ENCODE measurements at regions not wholly inside any gene's neighbourhood (a gene's known extent, or its start where the extent isn't known, plus 50 kb on each side); places are given as distances from the start of the nearest gene placed in this dataset.

DNA sequence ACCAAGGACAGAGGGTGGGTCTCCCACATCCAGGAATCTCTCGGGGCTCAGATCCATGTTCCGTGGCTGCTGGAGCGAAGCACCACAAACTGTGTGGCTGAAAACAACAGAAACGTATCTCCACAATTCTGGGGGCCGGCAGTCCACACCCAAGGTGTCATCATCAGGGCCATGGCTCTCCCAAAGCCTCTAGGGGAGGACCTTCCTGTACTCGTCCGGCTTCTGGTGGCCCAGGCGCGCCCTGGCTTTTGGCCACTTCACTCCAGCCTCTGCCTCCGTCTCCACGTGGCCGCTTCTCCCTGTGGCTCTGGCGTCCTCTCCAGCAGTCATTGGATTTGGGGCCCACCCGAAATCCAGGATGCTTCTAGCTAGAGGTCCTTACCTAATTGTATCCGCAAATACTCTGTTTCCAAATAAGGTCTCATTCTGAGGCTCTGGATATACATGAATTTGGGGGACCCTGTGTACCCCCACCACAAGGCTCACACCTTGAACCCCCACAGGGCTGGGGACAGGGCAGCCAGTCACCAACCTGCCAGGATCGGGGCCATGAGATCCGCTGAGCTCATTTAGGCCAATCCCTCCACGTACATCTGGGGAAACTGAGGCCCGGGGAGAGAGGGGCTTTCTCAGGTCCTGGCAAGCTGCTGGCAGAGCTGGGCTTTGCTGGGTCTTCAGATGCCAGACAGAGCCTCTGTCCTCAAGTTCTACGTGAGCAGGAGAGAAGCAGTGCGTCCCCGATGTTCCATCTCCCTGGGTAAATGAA is 158.2 kb downstream of the OLFM1 start:
- no peaks in the 10 kb centered on the region for H3K4me1 Mint-ChIP-seq
- no peak overlapping the region for H3K4me3 Mint-ChIP-seq
- H3K36me3 Mint-ChIP-seq (ENCODE audit: low read depth), result no peaks in the 10 kb centered on the region
- H3K27me3 Mint-ChIP-seq, result peaks cover 20% of the 10 kb centered on the region
- no peak overlapping the region for H3K27ac Mint-ChIP-seq
- no peaks in the 10 kb centered on the region for H3K9me3 Mint-ChIP-seq
- ATAC-seq (replicated peaks), result no peak

- Mint-ChIP-seq H3K9me3 (no peaks in the 10 kb centered on the region), H3K4me3 (no peak overlapping the region), H3K27ac (no peak overlapping the region)
Observed at GRCh38 chr9:135246248-135247205, 159.1 kb downstream of the OLFM1 start.

DNA sequence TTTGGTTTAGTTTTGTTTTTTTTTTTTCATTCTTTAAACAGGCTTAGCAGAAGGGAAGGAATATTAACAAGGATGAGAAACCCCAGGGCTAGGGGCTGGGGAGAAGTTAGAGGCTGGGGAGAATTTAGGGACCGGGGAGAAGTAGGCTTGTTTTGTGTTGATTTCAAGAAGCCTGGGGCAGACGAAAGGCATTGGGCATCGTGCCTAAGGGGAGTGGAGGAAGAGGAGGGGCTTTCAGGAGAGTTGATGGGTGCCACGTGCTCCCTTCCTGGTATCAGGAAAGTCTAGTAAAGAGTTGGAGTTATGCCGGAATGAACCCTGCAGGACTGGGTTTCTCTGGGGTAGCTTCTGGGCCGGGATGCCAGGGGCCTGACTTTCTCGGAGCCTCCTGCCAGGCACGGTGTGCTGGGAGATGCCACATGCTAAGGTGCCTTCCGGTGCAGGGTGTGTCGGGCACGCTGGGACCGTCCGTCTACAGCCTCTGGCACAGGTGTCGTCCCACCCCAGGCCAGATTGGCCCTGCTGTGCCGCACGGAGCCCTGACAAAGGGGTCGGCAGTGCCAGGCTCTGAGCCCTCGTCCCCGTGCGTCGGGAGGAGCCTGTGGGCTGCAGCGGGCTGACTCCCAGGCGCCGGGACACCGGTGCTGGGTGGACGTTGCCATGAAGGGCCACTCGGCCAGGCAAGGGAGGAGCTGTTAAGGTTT is 159.9 kb downstream of the OLFM1 start:
- Mint-ChIP-seq H3K4me3 (no peak overlapping the region), H3K36me3 (ENCODE audit: low read depth) (no peaks in the 10 kb centered on the region), H3K9me3 (no peaks in the 10 kb centered on the region), H3K4me1 (no peaks in the 10 kb centered on the region), H3K27me3 (peaks cover 20% of the 10 kb centered on the region), H3K27ac (no peak overlapping the region)
- ATAC-seq (replicated peaks), result no peak

More at GRCh38 chr9:135246248-135247205, 159.1 kb downstream of the OLFM1 start:
- H3K36me3 Mint-ChIP-seq (ENCODE audit: low read depth), result no peaks in the 10 kb centered on the region
- no peaks in the 10 kb centered on the region for H3K4me1 Mint-ChIP-seq
- no peak for ATAC-seq (replicated peaks)
- H3K27me3 Mint-ChIP-seq, result peaks cover 20% of the 10 kb centered on the region

DNA sequence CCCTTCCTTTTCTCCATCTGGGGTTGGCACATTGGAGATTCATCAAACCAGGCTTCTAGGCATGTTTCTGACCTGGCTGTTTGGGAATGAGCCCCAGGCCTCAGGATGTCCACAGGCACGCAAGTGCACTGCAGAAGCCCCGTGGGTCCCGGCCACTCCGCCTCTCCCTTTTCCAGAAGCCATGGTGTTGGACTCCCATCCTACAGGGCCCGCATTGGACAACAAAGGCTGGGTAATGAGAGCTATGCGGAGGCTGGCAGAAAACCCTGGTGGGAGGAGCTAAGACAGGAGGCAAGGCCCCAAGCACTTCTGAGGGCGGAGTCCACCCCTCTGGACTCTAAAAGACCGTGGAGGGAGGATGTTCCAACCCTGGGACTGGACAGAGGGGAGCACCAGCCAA is 160.6 kb downstream of the OLFM1 start:
- H3K4me3 Mint-ChIP-seq, result no peak overlapping the region
- H3K4me1 Mint-ChIP-seq, result no peaks in the 10 kb centered on the region
- no peak overlapping the region for H3K27ac Mint-ChIP-seq
- no peaks in the 10 kb centered on the region for H3K9me3 Mint-ChIP-seq
- no peaks in the 10 kb centered on the region for H3K36me3 Mint-ChIP-seq (ENCODE audit: low read depth)
- peaks cover 20% of the 10 kb centered on the region for H3K27me3 Mint-ChIP-seq
- no peak for ATAC-seq (replicated peaks)

DNA sequence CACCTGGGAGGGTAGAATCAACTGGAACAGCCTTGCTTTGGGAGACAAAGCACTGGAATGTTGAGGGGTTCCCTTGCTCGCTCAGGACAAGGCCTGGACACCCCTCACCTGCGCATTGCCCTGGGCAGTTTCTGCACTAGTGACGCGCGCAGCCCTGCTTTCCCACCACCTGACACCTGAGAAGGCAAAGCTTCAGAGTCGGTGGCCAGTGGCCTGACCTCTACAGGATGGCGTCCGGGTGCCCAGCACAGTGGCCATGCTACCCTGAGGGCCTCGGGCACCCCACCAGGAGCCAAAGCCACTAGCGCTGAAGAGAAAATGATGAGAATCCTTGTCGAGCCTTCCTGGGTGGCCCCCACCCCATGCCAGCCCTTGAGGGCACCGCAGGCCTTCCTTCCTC is 161.3 kb downstream of the OLFM1 start:
- no peaks in the 10 kb centered on the region for H3K4me1 Mint-ChIP-seq
- H3K27me3 Mint-ChIP-seq, result peaks cover 20% of the 10 kb centered on the region
- H3K27ac Mint-ChIP-seq, result no peak overlapping the region
- H3K36me3 Mint-ChIP-seq (ENCODE audit: low read depth), result no peaks in the 10 kb centered on the region
- ATAC-seq (replicated peaks), result no peak
- no peaks in the 10 kb centered on the region for H3K9me3 Mint-ChIP-seq
- H3K4me3 Mint-ChIP-seq, result no peak overlapping the region

DNA sequence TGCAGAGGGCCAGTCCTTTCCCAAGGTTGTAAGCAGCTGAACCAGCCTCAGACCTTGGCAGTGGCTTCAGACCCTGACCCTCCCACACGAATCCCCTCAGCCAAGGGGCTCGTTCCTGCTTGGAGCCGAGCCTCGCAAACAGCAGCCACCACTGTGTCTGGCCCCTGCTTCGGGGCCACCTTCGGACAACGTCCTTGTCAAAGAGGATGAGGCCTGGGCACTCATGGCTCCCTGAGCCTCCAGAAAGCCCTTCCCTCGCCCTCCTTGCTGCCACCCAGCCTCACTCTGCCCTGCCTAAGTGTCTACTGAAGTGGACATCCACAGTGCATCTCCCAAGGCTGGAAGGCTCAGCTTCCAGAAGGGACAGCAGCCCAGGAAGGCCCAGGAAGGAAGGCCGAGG is 161.7 kb downstream of the OLFM1 start:
- H3K9me3 Mint-ChIP-seq, result no peaks in the 10 kb centered on the region
- H3K27me3 Mint-ChIP-seq, result peaks cover 20% of the 10 kb centered on the region
- H3K27ac Mint-ChIP-seq, result no peak overlapping the region
- no peak overlapping the region for H3K4me3 Mint-ChIP-seq
- ATAC-seq (replicated peaks), result no peak
- no peaks in the 10 kb centered on the region for H3K36me3 Mint-ChIP-seq (ENCODE audit: low read depth)
- no peaks in the 10 kb centered on the region for H3K4me1 Mint-ChIP-seq

- H3K9me3 Mint-ChIP-seq, result no peaks in the 10 kb centered on the region
- no peak overlapping the region for H3K4me3 Mint-ChIP-seq
- ATAC-seq (replicated peaks), result no peak
- H3K27ac Mint-ChIP-seq, result no peak overlapping the region
- no peaks in the 10 kb centered on the region for H3K4me1 Mint-ChIP-seq
- peaks cover 20% of the 10 kb centered on the region for H3K27me3 Mint-ChIP-seq
- H3K36me3 Mint-ChIP-seq (ENCODE audit: low read depth), result no peaks in the 10 kb centered on the region
Observed at GRCh38 chr9:135249711-135250110, 162.2 kb downstream of the OLFM1 start.

GRCh38 chr9:135251331-135251761 is 163.9 kb downstream of the OLFM1 start:
- H3K27ac Mint-ChIP-seq, result no peak overlapping the region
- H3K27me3 Mint-ChIP-seq, result peaks cover 8% of the 10 kb centered on the region
- no peaks in the 10 kb centered on the region for H3K9me3 Mint-ChIP-seq
- no peaks in the 10 kb centered on the region for H3K4me1 Mint-ChIP-seq
- H3K4me3 Mint-ChIP-seq, result no peak overlapping the region
- ATAC-seq (replicated peaks), result no peak
- H3K36me3 Mint-ChIP-seq (ENCODE audit: low read depth), result no peaks in the 10 kb centered on the region

- no peak overlapping the region for H3K27ac Mint-ChIP-seq
- H3K4me3 Mint-ChIP-seq, result no peak overlapping the region
- peaks cover 4% of the 10 kb centered on the region for H3K27me3 Mint-ChIP-seq
- H3K9me3 Mint-ChIP-seq, result no peaks in the 10 kb centered on the region
- no peaks in the 10 kb centered on the region for H3K36me3 Mint-ChIP-seq (ENCODE audit: low read depth)
- no peaks in the 10 kb centered on the region for H3K4me1 Mint-ChIP-seq
- ATAC-seq (replicated peaks), result no peak
Observed at GRCh38 chr9:135251996-135252760, 164.7 kb downstream of the OLFM1 start.

- no peak overlapping the region for H3K4me3 Mint-ChIP-seq
- no peaks in the 10 kb centered on the region for H3K4me1 Mint-ChIP-seq
- no peak overlapping the region for H3K27ac Mint-ChIP-seq
- peaks cover 3% of the 10 kb centered on the region for H3K27me3 Mint-ChIP-seq
- H3K36me3 Mint-ChIP-seq (ENCODE audit: low read depth), result no peaks in the 10 kb centered on the region
- H3K9me3 Mint-ChIP-seq, result no peaks in the 10 kb centered on the region
- ATAC-seq (replicated peaks), result no peak
Observed at GRCh38 chr9:135252980-135253304, 165.5 kb downstream of the OLFM1 start.

DNA sequence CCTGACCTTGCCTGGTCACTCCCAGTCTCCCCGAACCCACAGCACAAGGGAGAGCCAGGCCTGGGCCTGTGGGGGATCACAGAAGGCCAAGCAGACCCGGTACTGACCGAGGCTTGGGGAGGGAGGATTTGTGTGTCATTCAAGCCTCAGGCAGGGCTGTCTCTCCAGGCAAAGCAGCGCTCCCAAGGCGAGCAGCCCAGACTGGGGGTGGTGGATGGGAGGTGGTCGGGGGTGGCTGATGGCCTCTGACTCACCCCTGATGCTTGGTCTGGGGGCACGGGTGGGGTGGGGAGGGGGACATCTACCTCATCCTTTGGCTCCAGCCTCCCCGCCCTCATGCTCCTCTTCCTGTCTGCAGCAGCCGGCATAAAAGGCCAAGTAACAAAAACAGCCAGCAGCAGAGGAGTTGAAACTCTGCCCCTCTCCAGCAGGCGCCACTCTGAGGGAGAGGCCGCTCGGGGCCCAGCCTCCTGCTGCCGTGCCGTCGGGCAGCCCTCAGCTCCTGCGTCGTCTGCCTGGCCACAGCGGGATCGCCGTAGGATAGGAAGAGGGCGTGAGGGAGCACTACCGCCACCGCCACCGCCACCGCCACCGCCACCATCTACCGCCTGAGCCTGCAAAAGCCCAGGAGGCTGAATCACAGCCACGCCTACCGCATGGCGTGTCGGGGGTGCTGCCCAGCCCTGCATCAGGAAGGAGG is 166.0 kb downstream of the OLFM1 start:
- H3K9me3 Mint-ChIP-seq, result no peaks in the 10 kb centered on the region

GRCh38 chr9:135254176-135255032 is 166.9 kb downstream of the OLFM1 start:
- ATAC-seq (replicated peaks), result no peak
- no peak overlapping the region for H3K4me3 Mint-ChIP-seq
- no peaks in the 10 kb centered on the region for H3K4me1 Mint-ChIP-seq
- H3K36me3 Mint-ChIP-seq (ENCODE audit: low read depth), result no peaks in the 10 kb centered on the region
- no peak overlapping the region for H3K27ac Mint-ChIP-seq
- peaks cover 3% of the 10 kb centered on the region for H3K27me3 Mint-ChIP-seq
- H3K9me3 Mint-ChIP-seq, result no peaks in the 10 kb centered on the region

More for the DNA sequence above, 166.0 kb downstream of the OLFM1 start:
- H3K27me3 Mint-ChIP-seq, result peaks cover 3% of the 10 kb centered on the region
- no peak overlapping the region for H3K27ac Mint-ChIP-seq
- no peak overlapping the region for H3K4me3 Mint-ChIP-seq
- H3K36me3 Mint-ChIP-seq (ENCODE audit: low read depth), result no peaks in the 10 kb centered on the region
- H3K4me1 Mint-ChIP-seq, result no peaks in the 10 kb centered on the region
- no peak for ATAC-seq (replicated peaks)

All from activated T-helper 17 cell treated with anti-CD3 and anti-CD28 coated beads, Interleukin-2, amount 50 U/mL, for 72 hours (primary cell).